Muscle of leg (tissue), 3 donors: ENCODE measurements at regions not wholly inside any gene's neighbourhood (a gene's known extent, or its start where the extent isn't known, plus 50 kb on each side); places are given as distances from the start of the nearest gene placed in this dataset.

Experiments
- DNase-seq: peaks from one replicate; pipeline ENCODE4 v3.0.0; 2013
- H3K27ac ChIP-seq: one replicate; pipeline ENCODE4 v1.5.1; 2013; ENCODE audit warnings: mild to moderate bottlenecking, low read length, control low read depth
- H3K27me3 ChIP-seq: one replicate; pipeline ENCODE4 v1.6.1; 2013; ENCODE audit warnings: low read length; ENCODE audit not compliant: control insufficient read depth, insufficient read depth
- H3K36me3 ChIP-seq: one replicate; pipeline ENCODE4 v1.6.1; 2013; ENCODE audit warnings: low read length; ENCODE audit not compliant: control insufficient read depth, insufficient read depth
- H3K4me1 ChIP-seq: one replicate; pipeline ENCODE4 v1.6.1; 2013; ENCODE audit warnings: low read length; ENCODE audit not compliant: control insufficient read depth, insufficient read depth
- H3K4me3 ChIP-seq: one replicate; pipeline ENCODE4 v1.5.1; 2013; ENCODE audit warnings: low read length, control low read depth
- H3K9me3 ChIP-seq: replicated peaks from 2 replicates; pipeline ENCODE4 v1.6.1; 2013; ENCODE audit warnings: low read depth, low read length; ENCODE audit not compliant: control insufficient read depth
- WGBS: methylation state at CpG from one replicate; pipeline ENCODE4 v1.1.5; 2013; ENCODE audit warnings: missing lambda C conversion rate; ENCODE audit not compliant: insufficient coverage; 5-methylcytosine and 5-hydroxymethylcytosine counted together

DNA sequence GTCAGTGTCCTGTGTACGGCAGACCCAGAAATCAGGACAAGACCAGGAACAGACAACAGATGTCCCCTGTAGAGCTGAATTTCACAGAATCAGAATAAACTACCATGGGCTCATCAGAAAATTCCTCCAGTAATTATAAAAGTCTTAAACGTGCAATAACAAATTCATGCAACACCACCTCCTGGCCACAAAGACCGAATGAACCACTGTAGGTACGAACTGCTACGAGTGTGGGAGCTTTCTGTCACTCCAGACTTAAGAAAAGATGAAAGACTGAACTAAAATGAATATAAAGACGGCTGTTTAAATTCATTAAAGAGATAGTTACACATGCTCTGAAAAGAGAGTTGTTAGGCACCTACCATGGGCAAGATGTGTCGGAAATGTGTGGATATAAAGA is 333.5 kb downstream of the RRAGC start:
- 53% methylated on average over 3 of the region's 7 CpGs for WGBS
- H3K27me3 ChIP-seq: peaks cover 3% of the 10 kb centered on the region

DNA sequence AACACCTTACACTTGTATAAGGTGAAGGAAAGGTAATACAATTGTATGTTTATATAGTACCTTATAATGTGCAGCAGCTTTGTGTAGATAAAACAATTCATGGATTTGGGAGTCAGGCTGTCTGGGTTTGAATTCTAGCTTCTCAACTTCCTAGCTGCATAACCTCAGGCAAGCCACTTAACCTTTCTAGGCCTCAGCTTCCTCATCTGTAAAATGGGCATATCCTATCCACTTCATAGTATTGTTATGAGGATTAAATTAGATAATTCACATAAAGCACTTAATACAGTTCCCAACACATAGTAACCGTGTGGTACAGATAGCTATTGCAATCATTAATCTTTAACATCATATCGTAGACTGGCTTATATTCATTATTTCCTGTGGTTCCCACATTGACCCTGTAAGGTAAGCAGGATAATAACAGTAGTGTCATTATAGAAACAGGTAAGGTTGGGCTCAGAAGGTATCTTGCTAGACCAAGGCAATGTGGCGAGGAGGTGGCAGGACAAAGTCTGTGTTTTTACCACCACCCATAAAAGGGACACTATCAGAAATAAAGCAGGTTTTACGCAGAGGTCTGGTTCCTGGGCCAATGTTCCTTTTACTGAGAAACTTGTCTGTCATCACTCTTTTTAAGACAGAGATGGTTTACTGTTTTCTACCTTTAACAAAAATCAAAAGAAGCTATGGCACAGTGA is 334.1 kb downstream of the RRAGC start:
- Histone ChIP-seq H3K36me3 (no peaks in the 10 kb centered on the region), H3K27me3 (peaks cover 3% of the 10 kb centered on the region), H3K4me3 (no peak overlapping the region), H3K27ac (no peak overlapping the region), H3K9me3 (no peaks in the 10 kb centered on the region), H3K4me1 (no peaks in the 10 kb centered on the region)
- no CpG with 5 or more reads among the region's 4 CpGs for WGBS
- DNase-seq: no peak

More for the DNA sequence above, 333.5 kb downstream of the RRAGC start:
- no peak overlapping the region for H3K4me3 ChIP-seq
- no peaks in the 10 kb centered on the region for H3K4me1 ChIP-seq
- no peak for DNase-seq
- no peaks in the 10 kb centered on the region for H3K9me3 ChIP-seq
- no peak overlapping the region for H3K27ac ChIP-seq
- H3K36me3 ChIP-seq: no peaks in the 10 kb centered on the region

DNA sequence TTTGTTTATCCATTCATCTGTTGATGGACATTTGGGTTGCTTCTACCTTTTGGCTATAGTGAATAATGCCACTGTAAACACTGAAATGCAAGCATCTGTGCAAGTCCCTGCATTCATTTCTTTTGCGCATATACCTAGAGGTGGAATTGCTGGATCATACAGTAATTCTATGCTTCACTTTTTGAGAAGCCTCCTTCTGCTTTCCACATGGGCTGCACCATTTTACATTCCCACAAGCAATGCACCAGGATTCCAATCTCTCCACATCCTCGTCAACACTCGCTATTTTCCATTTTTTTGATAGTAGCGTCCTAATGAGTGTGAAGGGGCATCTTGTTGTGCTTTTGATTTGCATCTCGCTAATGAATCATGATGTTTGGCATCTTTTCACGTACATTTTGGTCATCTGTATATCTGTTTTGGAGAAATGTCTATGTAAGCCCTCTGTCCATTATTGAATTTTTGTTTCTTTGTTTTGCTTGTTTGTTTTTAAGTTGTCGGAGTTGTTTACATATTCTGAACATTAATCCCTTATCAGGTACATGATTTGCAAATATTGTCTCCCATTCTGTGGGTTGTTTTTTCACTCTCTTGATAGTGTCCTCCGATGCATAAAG is 335.4 kb downstream of the RRAGC start:
- H3K9me3 ChIP-seq: no peaks in the 10 kb centered on the region
- H3K27me3 ChIP-seq: peaks cover 3% of the 10 kb centered on the region
- no peak overlapping the region for H3K4me3 ChIP-seq
- H3K36me3 ChIP-seq: no peaks in the 10 kb centered on the region
- no peak overlapping the region for H3K27ac ChIP-seq
- DNase-seq: no peak
- no CpG with 5 or more reads among the region's 8 CpGs for WGBS
- H3K4me1 ChIP-seq: no peaks in the 10 kb centered on the region

DNA sequence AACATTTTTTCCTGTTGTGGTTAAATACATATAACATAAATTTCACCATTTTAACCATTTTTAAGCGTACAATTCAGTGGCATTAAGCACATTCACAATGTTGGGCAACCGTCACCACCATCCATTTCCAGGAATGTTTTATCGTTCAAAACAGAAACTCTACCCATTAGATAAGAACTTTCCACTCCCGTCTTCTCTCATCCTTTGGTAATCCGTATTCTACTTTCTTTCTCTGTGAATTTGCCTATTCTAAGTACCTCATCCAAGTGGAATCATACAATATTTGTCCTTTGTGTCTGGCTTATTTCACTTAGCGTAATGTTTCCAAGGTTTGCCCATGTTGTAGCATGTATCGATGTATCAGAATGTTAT is 336.0 kb downstream of the RRAGC start:
- no peak for DNase-seq
- 93% methylated on average over 4 of the region's 7 CpGs for WGBS
- no peaks in the 10 kb centered on the region for H3K9me3 ChIP-seq
- H3K4me3 ChIP-seq: no peak overlapping the region
- H3K4me1 ChIP-seq: no peaks in the 10 kb centered on the region
- H3K27me3 ChIP-seq: peaks cover 3% of the 10 kb centered on the region
- H3K36me3 ChIP-seq: no peaks in the 10 kb centered on the region
- no peak overlapping the region for H3K27ac ChIP-seq

DNA sequence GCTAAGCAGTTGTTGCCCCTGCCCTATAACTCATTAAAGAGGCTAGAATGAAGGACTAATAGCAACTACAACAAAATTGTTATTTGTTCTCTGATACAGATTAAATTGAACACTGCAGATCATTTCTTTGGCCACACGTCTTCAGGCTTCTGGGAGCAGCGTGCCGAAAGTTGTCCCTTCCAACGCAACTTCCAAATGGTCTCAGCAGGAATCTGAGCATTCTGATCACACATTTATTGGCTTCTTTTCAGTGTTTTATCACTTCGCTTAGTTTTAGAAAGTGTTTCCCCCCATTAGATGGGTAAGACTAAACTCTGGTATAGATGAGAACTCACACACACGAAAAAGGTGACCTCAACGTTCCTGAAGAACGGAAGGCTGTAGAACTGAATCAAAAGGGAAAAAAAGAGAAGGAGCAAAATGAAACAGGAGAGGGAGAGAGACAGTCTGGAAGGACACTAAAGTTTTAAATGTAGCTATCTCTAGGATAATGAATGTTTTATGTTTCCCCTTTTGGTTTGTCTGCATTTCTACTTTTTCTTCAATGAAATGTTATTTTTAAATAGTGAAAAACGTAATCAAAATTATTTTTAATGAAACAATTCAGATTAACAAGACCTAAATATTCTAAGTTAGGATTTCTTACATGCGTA is 336.5 kb downstream of the RRAGC start:
- H3K27me3 ChIP-seq: peaks cover 3% of the 10 kb centered on the region

DNA sequence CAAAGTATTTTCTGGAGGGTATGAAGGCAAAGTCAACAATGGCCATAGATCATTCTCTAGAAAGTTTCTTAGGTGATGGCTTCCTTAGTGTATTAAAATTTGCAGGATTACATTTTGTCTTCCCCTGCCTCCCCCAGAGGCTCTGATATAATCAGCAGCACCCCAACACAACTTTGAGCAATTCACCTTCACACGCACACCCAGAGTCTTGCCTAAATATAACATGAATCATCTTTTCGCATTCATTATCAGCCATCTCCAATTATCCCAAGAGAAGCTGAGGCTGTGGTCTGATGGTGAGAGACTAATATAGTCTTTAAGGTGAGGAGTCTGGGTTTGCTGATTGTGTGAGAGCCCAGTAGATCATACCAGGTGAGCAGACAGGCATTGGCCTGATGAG is 343.0 kb downstream of the RRAGC start:
- no peak overlapping the region for H3K4me3 ChIP-seq
- no peak for DNase-seq
- peaks cover 2% of the 10 kb centered on the region for H3K27me3 ChIP-seq
- no peaks in the 10 kb centered on the region for H3K4me1 ChIP-seq
- H3K36me3 ChIP-seq: no peaks in the 10 kb centered on the region
- no peak overlapping the region for H3K27ac ChIP-seq
- WGBS: no CpG with 5 or more reads among the region's 2 CpGs
- H3K9me3 ChIP-seq: no peaks in the 10 kb centered on the region

More for the DNA sequence above, 336.5 kb downstream of the RRAGC start:
- no CpG with 5 or more reads among the region's 10 CpGs for WGBS
- no peak for DNase-seq
- H3K36me3 ChIP-seq: no peaks in the 10 kb centered on the region
- no peaks in the 10 kb centered on the region for H3K4me1 ChIP-seq
- H3K9me3 ChIP-seq: no peaks in the 10 kb centered on the region
- no peak overlapping the region for H3K27ac ChIP-seq
- H3K4me3 ChIP-seq: no peak overlapping the region

DNA sequence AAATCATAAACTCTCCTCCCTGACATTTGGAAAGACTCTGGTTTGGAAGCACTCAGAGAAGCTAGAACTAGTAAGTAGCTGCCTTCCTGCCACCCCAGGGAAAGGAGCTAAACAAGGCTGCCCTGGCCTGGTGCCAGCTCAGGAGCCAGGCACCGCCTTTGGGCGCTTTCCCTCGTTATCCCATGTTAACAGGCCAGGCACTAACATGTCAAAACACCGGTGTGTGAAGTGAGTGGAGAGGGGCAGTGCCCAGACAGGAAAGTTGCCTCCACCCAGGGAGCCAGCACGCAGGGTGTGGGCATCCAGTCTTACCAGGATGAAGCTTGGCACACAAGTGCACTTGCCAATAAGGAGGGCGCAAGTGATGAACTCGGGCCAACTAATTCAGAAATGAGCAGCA is 346.8 kb downstream of the RRAGC start:
- H3K36me3 ChIP-seq: no peaks in the 10 kb centered on the region
- H3K4me1 ChIP-seq: no peaks in the 10 kb centered on the region
- no peak overlapping the region for H3K27ac ChIP-seq
- no peak for DNase-seq
- H3K4me3 ChIP-seq: no peak overlapping the region
- 73% methylated on average over 2 of the region's 7 CpGs for WGBS
- H3K27me3 ChIP-seq: peaks cover 12% of the 10 kb centered on the region
- H3K9me3 ChIP-seq: no peaks in the 10 kb centered on the region

DNA sequence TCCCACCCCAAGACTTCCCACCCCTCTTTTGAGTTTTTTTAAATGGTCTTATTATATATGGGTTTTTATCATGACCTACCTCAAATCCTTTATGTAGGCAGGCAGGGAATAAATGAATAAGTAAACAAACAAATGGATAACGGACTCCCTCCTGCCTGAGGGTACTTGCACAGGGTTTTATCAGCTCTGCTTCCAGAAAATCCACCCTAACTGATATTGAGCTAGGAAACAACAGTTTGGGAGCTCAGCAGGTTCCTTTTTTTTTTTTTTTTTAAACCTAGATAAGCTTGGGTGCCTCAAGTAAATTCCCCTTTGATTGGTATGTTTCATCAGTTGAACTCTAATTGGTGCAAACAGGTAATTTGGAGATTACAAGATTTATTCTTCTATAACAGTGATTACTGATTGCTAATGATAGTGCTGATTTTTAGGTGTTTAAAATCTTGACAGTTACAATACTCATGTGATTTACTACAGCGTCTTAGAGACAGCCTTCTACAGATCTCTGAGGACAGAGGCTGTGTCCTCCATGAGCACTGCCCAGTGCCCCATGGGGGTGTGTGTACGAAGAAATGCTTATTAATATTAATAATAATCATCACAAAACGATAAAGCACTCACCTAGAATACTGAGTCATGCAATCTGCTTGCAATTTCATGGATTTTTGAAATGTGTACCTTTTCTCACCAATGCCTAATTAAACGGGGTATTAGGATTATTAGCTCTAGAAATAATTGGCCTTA is 347.4 kb downstream of the RRAGC start:
- no peak for DNase-seq
- no CpG with 5 or more reads among the region's 5 CpGs for WGBS
- no peaks in the 10 kb centered on the region for H3K36me3 ChIP-seq
- no peaks in the 10 kb centered on the region for H3K9me3 ChIP-seq
- peaks cover 12% of the 10 kb centered on the region for H3K27me3 ChIP-seq
- H3K4me1 ChIP-seq: no peaks in the 10 kb centered on the region
- no peak overlapping the region for H3K4me3 ChIP-seq
- no peak overlapping the region for H3K27ac ChIP-seq

DNA sequence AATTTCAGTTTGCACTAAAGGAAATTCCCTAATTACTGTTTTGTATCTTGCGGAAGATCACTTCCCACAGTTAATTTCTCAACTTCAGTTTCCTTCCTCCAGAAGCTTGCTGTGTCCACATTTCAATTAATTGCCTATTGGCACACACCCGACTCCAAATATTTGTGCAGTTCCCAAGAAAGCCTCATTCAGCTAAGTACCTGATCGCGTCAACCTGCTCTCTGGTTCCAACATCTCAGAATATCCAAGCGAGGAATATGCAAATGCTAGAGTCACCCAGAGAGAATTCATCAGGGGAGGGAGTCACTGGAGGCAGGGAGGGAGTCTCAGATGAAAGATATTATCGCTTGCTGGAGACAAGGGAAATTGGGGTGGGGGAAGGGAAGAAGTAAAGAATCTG is 351.3 kb downstream of the RRAGC start:
- Histone ChIP-seq H3K4me3 (no peak overlapping the region), H3K27me3 (peaks cover 19% of the 10 kb centered on the region), H3K36me3 (no peaks in the 10 kb centered on the region), H3K4me1 (no peaks in the 10 kb centered on the region), H3K27ac (no peak overlapping the region), H3K9me3 (no peaks in the 10 kb centered on the region)
- WGBS: 56% methylated on average over 4 of the region's 6 CpGs
- DNase-seq: no peak

DNA sequence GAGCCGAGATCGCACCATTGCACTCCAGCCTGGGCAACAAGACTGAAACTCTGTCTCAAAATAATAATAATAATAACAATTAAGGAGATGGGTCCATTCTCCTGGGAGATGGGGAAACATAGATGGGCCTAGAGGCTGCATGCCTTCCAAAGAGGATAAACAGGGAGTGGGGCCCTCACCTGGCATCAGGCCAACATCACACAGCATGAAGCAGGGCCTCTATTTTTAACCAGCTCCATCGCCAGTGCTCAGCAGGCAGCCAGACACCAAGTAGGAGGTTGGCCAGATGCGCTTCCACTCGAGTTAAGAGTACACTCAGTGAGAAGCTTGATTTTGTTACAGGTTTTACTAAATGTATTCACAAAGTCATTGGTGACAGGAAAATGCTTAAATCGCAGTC is 352.0 kb downstream of the RRAGC start:
- peaks cover 25% of the 10 kb centered on the region for H3K27me3 ChIP-seq
- WGBS: 81% methylated on average over 3 of the region's 6 CpGs

More for the DNA sequence above, 352.0 kb downstream of the RRAGC start:
- Histone ChIP-seq H3K9me3 (no peaks in the 10 kb centered on the region), H3K36me3 (no peaks in the 10 kb centered on the region), H3K4me1 (no peaks in the 10 kb centered on the region), H3K27ac (no peak overlapping the region), H3K4me3 (no peak overlapping the region)
- DNase-seq: no peak
